Tibial nerve (tissue), 4 donors: ENCODE measurements at regions not wholly inside any gene's neighbourhood (a gene's known extent, or its start where the extent isn't known, plus 50 kb on each side); places are given as distances from the start of the nearest gene placed in this dataset.

ENCODE experiments used
- DNase-seq, 2 donors: peaks; one replicate each; pipeline ENCODE4 v3.0.0-alpha.2; 2019; ENCODE audit warnings: low spot score in 2 of 2
- H3K27ac ChIP-seq, 4 donors: fragments of 200-600 bp; sonication (generic) in 3 of 4; one replicate each; pipeline ENCODE4 v1.5.1; 2017 to 2019; ENCODE audit warnings: mild to moderate bottlenecking in 1 of 4
- H3K27me3 ChIP-seq, 2 donors: fragments of 200-600 bp; sonication (generic) in 1 of 2; one replicate each; pipeline versions ENCODE4 v1.5.1 to v1.6.0; 2017 to 2019
- H3K36me3 ChIP-seq, 3 donors: fragments of 200-600 bp; sonication (generic); one replicate each; pipeline ENCODE4 v1.5.1; 2018 to 2019
- H3K4me1 ChIP-seq, 4 donors: fragments of 200-600 bp; sonication (generic) in 3 of 4; one replicate each; pipeline ENCODE4 v1.5.1; 2017 to 2019
- H3K4me3 ChIP-seq, 4 donors: fragments of 200-600 bp; sonication (generic) in 3 of 4; one replicate each; pipeline ENCODE4 v1.5.1; 2017 to 2019; ENCODE audit warnings: mild to moderate bottlenecking in 1 of 4, moderate library complexity in 1 of 4
- H3K9me3 ChIP-seq, 4 donors: fragments of 200-600 bp; sonication (generic) in 3 of 4; one replicate each; pipeline ENCODE4 v1.5.1; 2017 to 2019
- EP300 ChIP-seq, 2 donors: sonication (generic); formaldehyde crosslinking; IDR thresholded peaks; one replicate each; pipeline ENCODE4 v1.6.1; 2017; ENCODE audit warnings: antibody characterized with exemption in 2 of 2, mild to moderate bottlenecking in 1 of 2
- POLR2A ChIP-seq, 2 donors: fragments of 450-650 bp; IDR thresholded peaks; one replicate each; pipeline ENCODE4 v1.6.1; 2017; ENCODE audit warnings: antibody characterized with exemption in 2 of 2, mild to moderate bottlenecking in 2 of 2, moderate library complexity in 2 of 2
- WGBS, 2 donors: methylation state at CpG; one replicate each; pipeline ENCODE4 v1.1.5; 2018; 5-methylcytosine and 5-hydroxymethylcytosine counted together
- TF ChIP-seq, protein P1 (sequence below), 5 experiments: fragments of 200-600 bp in 3 of 5; fragments of 450-650 bp in 2 of 5; sonication (generic) in 3 of 5; IDR thresholded peaks; one replicate each; pipeline ENCODE4 v1.5.1; 2016 to 2019; ENCODE audit warnings: antibody characterized with exemption in 5 of 5, mild to moderate bottlenecking in 3 of 5, moderate library complexity in 2 of 5

DNA sequence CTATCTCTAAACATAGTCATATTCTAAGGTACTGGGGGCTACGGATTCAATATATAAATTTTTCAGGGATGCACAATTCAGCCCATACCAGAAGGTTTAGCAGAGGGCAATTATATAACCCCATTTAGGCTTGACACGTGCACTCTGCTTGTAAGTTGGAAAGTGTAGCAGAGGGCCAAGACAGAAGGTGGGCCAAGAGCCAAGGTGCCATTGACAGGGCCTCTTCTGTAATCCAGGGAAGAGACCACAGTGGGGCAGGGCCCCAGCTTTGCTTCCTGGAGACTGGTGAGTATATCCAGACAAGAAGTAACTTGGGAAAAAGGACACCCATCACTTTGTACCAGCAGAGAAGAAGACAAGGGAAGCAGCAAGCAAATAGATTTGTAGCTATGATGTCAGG, 672.4 kb upstream of the MARCKS start:
- no peaks in the 10 kb centered on the region for H3K27me3 ChIP-seq
- H3K4me1 ChIP-seq: peaks cover 0 to 16% (median 7%) of the 10 kb centered on the region in 4 donors
- WGBS, 2 donors: 57 to 64% methylated on average over 2 of the region's 2 CpGs
- TF ChIP-seq EP300 (IDR thresholded peaks at IDR 0.05): no peak
- TF ChIP-seq POLR2A (IDR thresholded peaks at IDR 0.05): no peak
- TF ChIP-seq, protein P1, sequence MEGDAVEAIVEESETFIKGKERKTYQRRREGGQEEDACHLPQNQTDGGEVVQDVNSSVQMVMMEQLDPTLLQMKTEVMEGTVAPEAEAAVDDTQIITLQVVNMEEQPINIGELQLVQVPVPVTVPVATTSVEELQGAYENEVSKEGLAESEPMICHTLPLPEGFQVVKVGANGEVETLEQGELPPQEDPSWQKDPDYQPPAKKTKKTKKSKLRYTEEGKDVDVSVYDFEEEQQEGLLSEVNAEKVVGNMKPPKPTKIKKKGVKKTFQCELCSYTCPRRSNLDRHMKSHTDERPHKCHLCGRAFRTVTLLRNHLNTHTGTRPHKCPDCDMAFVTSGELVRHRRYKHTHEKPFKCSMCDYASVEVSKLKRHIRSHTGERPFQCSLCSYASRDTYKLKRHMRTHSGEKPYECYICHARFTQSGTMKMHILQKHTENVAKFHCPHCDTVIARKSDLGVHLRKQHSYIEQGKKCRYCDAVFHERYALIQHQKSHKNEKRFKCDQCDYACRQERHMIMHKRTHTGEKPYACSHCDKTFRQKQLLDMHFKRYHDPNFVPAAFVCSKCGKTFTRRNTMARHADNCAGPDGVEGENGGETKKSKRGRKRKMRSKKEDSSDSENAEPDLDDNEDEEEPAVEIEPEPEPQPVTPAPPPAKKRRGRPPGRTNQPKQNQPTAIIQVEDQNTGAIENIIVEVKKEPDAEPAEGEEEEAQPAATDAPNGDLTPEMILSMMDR (IDR thresholded peaks at IDR 0.05): no peak
- no peak for DNase-seq
- H3K4me3 ChIP-seq: no peak overlapping the region
- no peaks in the 10 kb centered on the region for H3K36me3 ChIP-seq
- no peak overlapping the region for H3K27ac ChIP-seq
- H3K9me3 ChIP-seq: no peaks in the 10 kb centered on the region

DNA sequence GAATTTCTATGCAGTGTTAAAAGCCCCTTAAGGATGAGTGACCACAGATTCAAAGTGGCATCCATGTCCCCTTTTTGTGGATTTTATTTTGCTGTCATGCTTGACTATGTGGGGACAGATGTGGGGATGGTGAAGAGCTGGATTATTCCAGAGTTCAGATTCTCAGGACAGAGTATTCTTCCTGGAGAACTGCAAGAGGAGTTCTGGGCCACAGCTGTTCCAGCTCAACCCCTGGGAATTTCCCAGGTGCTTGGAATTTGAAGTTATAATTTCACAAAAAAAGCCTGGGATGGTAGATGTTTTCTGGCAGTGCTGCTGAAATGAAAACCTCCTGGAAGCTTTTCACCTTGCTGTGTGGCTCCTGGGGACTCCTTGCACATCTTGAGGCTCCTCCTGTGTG, 671.8 kb upstream of the MARCKS start:
- Histone ChIP-seq H3K27me3 (no peaks in the 10 kb centered on the region), H3K27ac (no peak overlapping the region), H3K36me3 (no peaks in the 10 kb centered on the region), H3K9me3 (no peaks in the 10 kb centered on the region), H3K4me3 (no peak overlapping the region), H3K4me1 (peaks cover 0 to 16% (median 7%) of the 10 kb centered on the region in 4 donors)
- TF ChIP-seq POLR2A (IDR thresholded peaks at IDR 0.05): no peak
- TF ChIP-seq, protein P1 (IDR thresholded peaks at IDR 0.05): no peak
- no peak for TF ChIP-seq EP300 (IDR thresholded peaks at IDR 0.05)
- no peak for DNase-seq

DNA sequence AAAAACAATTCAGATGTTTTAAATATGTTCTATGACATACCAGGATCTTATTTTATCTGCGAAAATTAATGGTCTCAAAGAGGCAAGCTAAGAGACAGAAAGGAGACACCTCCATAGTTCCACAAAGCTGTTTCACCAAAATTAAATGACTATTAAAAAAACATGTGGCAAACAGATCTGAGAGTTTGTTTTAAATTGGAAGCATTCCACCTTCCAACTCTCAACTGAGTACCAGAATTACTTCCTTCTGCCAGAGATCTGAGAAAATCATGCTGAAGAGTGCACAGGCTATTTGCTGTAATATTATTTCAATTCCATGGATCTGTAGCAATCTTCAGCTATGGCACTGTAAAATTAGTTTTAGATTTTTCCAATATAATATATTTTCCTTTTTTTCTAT, 669.5 kb upstream of the MARCKS start:
- peaks cover 0 to 16% (median 4%) of the 10 kb centered on the region in 4 donors for H3K4me1 ChIP-seq
- no peak overlapping the region for H3K4me3 ChIP-seq
- no peak for TF ChIP-seq EP300 (IDR thresholded peaks at IDR 0.05)
- TF ChIP-seq, protein P1 (IDR thresholded peaks at IDR 0.05): no peak
- no peak for TF ChIP-seq POLR2A (IDR thresholded peaks at IDR 0.05)
- H3K27me3 ChIP-seq: no peaks in the 10 kb centered on the region
- WGBS, 2 donors: 52 to 61% methylated on average over 1 of the region's 1 CpG
- peaks cover 0 to 2% (median 0%) of the 10 kb centered on the region in 4 donors for H3K9me3 ChIP-seq
- DNase-seq: no peak
- H3K36me3 ChIP-seq: no peaks in the 10 kb centered on the region
- no peak overlapping the region for H3K27ac ChIP-seq

DNA sequence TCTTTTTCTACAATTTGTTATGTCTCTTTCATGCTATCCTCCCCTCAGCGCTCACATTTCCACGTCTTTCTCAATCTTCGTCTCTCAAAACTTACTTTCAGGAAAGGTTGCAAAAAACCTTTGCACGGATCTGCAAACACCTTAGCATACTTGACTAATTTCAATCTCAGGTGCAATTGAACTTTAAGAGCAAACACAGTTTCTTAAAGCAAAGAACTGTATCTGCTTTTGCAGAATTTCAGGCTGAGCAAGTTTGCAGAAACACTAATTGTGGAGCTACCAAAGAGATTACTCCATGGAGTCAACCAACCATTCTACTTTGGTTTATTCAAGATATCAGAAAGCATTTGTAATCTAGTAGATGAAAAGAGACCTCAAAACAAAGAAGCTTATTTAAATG, 668.2 kb upstream of the MARCKS start:
- WGBS, 2 donors: 97 to 98% methylated on average over 4 of the region's 4 CpGs
- no peak overlapping the region for H3K27ac ChIP-seq
- H3K4me1 ChIP-seq: peaks cover 0 to 16% (median 3%) of the 10 kb centered on the region in 4 donors
- no peak for DNase-seq
- H3K27me3 ChIP-seq: no peaks in the 10 kb centered on the region
- H3K36me3 ChIP-seq: no peaks in the 10 kb centered on the region
- no peak for TF ChIP-seq POLR2A (IDR thresholded peaks at IDR 0.05)
- no peak for TF ChIP-seq EP300 (IDR thresholded peaks at IDR 0.05)
- TF ChIP-seq, protein P1 (IDR thresholded peaks at IDR 0.05): no peak
- no peak overlapping the region for H3K4me3 ChIP-seq
- peaks cover 0 to 8% (median under 1%) of the 10 kb centered on the region in 4 donors for H3K9me3 ChIP-seq

DNA sequence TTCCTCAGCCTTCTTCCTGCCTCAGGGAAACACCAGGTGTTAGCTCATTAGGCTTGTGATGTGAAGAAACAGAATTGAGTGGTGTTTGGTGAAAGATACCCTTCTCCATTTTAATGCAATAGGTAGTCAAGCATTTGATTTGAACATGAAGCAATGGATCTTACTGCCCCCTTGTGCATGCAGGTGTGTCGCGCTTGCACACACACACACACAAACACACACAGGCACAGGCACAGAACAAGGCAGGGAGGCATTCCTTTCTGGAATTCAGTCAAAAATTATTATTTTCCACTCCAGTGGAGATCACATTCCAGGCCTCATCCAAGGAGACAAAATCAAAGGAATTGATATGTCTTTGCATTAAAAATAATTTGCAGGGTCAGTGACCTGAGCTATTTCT, 667.0 kb upstream of the MARCKS start:
- peaks cover 0 to 7% (median 0%) of the 10 kb centered on the region in 4 donors for H3K4me1 ChIP-seq
- DNase-seq: no peak
- H3K9me3 ChIP-seq: peaks cover 0 to 8% (median 1%) of the 10 kb centered on the region in 4 donors
- TF ChIP-seq EP300 (IDR thresholded peaks at IDR 0.05) (no peak), POLR2A (IDR thresholded peaks at IDR 0.05) (no peak)
- TF ChIP-seq, protein P1 (IDR thresholded peaks at IDR 0.05): no peak
- no peaks in the 10 kb centered on the region for H3K27me3 ChIP-seq
- H3K36me3 ChIP-seq: no peaks in the 10 kb centered on the region
- no peak overlapping the region for H3K4me3 ChIP-seq
- 97 to 100% methylated on average over 2 of the region's 2 CpGs for WGBS, 2 donors
- H3K27ac ChIP-seq: no peak overlapping the region
